ENCODE measurements at regions not wholly inside any gene's neighbourhood (a gene's known extent, or its start where the extent isn't known, plus 50 kb on each side); places are given as distances from the start of the nearest gene placed in this dataset.

DNA sequence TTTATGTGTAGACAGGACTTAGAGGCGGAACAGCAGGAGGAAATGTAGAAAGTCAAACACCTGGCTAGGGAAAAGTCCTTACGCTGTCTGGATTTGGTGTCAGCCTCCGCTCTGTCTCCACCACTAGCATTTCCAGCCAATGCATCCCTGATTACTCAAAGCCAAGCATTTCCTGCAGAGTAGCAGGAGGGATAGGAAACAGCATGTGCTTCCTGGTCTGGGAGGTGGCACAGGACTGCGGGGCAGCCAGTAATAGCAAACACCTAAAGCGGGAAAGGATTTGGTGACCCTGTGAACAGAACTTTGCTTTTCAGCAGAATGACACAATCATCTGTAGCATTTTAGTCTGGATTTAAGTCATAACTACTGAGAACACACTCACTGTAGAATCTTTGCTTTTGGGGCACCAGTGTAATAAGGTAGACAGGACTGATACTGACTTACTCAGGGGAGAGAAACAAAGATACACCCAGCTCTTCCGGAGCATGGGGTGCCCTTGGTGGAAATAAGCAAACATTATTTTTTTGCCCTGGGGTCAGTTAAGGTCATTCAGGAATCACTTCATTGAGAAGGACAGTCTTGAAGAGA, 133.3 kb upstream of the AHI1 start:
- H3K9me3 Mint-ChIP-seq = no peaks in the 10 kb centered on the region; the same call in 1 of the 2 replicates
- no peak overlapping the region for H3K27ac Mint-ChIP-seq
- no peak overlapping the region for H3K4me3 Mint-ChIP-seq
- H3K27me3 Mint-ChIP-seq (ENCODE audit: insufficient read depth) = peaks cover under 1% of the 10 kb centered on the region; the same call in 1 of the 2 replicates
- peaks cover 8% of the 10 kb centered on the region; the same call in 1 of the 2 replicates for H3K36me3 Mint-ChIP-seq (ENCODE audit: low read depth)
- TF ChIP-seq, protein P1, sequence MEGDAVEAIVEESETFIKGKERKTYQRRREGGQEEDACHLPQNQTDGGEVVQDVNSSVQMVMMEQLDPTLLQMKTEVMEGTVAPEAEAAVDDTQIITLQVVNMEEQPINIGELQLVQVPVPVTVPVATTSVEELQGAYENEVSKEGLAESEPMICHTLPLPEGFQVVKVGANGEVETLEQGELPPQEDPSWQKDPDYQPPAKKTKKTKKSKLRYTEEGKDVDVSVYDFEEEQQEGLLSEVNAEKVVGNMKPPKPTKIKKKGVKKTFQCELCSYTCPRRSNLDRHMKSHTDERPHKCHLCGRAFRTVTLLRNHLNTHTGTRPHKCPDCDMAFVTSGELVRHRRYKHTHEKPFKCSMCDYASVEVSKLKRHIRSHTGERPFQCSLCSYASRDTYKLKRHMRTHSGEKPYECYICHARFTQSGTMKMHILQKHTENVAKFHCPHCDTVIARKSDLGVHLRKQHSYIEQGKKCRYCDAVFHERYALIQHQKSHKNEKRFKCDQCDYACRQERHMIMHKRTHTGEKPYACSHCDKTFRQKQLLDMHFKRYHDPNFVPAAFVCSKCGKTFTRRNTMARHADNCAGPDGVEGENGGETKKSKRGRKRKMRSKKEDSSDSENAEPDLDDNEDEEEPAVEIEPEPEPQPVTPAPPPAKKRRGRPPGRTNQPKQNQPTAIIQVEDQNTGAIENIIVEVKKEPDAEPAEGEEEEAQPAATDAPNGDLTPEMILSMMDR (IDR thresholded peaks at IDR 0.05) = no peak
- DNase-seq = no peak
- H3K4me1 Mint-ChIP-seq (ENCODE audit: low read depth) = peaks cover 8% of the 10 kb centered on the region; the same call in 1 of the 2 replicates

DNA sequence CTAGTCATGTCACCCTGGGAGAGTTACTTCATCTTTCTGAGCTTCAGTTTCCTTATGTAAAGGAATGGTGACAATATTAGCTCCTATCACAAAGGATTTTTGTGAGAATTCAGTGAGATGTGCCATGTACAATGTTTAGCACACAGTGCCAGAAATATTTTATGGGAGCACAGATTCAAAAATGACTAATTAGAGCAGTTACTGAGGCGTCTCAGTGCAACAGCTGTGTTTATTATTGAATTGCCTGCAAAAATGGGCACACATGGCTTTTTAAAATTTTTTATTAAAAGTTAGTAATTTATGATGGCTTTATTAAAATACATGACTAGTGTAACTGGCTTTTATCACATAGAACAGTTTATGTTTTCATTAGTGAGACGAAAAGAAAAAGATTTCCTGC, 134.3 kb upstream of the AHI1 start:
- DNase-seq = no peak
- Mint-ChIP-seq H3K4me3 (no peak overlapping the region), H3K27me3 (ENCODE audit: insufficient read depth) (no peaks in the 10 kb centered on the region), H3K9me3 (no peaks in the 10 kb centered on the region), H3K36me3 (ENCODE audit: low read depth) (0 out of 2 replicates have a peak, but pooled peaks cover under 1% of the 10 kb centered on the region), H3K4me1 (ENCODE audit: low read depth) (peaks cover 8% of the 10 kb centered on the region; the same call in 1 of the 2 replicates), H3K27ac (no peak overlapping the region)
- TF ChIP-seq, protein P1 (IDR thresholded peaks at IDR 0.05) = no peak

DNA sequence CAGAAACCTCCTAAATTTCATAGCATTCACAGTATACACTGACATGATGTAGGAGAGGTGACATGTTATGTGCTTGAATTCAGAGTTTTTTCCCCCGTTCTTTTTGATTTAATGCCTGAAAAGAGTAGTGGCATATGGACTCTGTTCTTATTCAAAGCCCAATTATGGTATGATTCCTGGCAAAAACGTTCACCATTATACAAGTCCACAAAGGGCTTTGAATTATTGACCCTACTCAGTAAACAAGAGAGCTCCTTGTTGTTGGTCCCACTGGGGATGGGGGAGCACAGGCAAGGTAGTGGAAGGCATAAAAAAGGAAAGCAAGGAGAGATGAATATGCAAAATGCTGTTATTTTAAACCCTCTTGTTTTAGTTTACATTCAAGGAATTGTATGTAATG, 136.0 kb upstream of the AHI1 start:
- H3K9me3 Mint-ChIP-seq = no peaks in the 10 kb centered on the region
- TF ChIP-seq, protein P1 (IDR thresholded peaks at IDR 0.05) = no peak
- H3K36me3 Mint-ChIP-seq (ENCODE audit: low read depth) = no peaks in the 10 kb centered on the region
- no peak overlapping the region for H3K27ac Mint-ChIP-seq
- H3K27me3 Mint-ChIP-seq (ENCODE audit: insufficient read depth) = no peaks in the 10 kb centered on the region
- H3K4me1 Mint-ChIP-seq (ENCODE audit: low read depth) = peaks cover 14% of the 10 kb centered on the region; the same call in 1 of the 2 replicates
- no peak for DNase-seq
- no peak overlapping the region for H3K4me3 Mint-ChIP-seq

DNA sequence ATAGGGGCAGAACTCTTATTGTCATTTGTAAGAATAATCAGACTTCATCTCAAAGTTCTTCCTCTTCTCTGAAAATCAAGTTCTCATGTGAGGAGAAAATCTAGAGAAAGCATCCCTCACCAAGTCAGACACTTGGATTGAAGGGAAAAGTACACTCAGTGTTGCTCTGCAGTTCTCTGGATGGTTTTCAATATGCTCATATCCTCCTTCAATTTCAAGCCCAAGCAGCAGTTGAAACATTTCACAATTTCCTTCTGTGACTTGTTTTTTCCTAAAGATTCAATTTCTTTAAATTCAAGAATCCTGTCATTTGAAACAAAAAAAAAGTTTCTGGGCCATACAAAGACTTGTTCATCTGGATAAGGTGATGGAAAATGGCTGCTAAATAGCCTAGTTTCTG, 140.2 kb upstream of the AHI1 start:
- peaks cover 3% of the 10 kb centered on the region; the same call in 1 of the 2 replicates for H3K27me3 Mint-ChIP-seq (ENCODE audit: insufficient read depth)
- no peak for DNase-seq
- no peak overlapping the region for H3K4me3 Mint-ChIP-seq
- peaks cover 7% of the 10 kb centered on the region; the same call in 1 of the 2 replicates for H3K4me1 Mint-ChIP-seq (ENCODE audit: low read depth)
- no peaks in the 10 kb centered on the region for H3K9me3 Mint-ChIP-seq
- no peaks in the 10 kb centered on the region for H3K36me3 Mint-ChIP-seq (ENCODE audit: low read depth)
- H3K27ac Mint-ChIP-seq = no peak overlapping the region
- TF ChIP-seq, protein P1 (IDR thresholded peaks at IDR 0.05) = no peak

DNA sequence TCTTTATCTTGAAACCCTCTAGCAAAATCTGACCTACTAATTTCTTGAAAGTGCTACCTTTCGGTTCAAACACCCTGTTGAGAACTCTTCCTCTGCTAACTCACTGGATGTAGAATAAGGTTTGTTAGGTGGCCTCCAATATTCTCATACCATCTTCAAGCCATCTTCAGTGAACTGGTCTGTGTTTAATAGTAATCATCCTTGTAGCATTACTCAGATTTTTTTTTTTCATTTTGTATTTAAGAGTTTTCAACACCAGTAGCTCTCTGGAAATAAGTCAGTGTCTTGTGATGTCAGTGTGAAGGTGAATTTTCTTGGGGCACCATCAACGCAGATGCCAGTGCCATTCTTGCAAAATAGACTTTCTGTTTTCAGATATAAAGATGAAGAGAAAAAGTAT, 140.6 kb upstream of the AHI1 start:
- no peak for DNase-seq
- Mint-ChIP-seq H3K4me1 (ENCODE audit: low read depth) (peaks cover 7% of the 10 kb centered on the region; the same call in 1 of the 2 replicates), H3K36me3 (ENCODE audit: low read depth) (no peaks in the 10 kb centered on the region), H3K27me3 (ENCODE audit: insufficient read depth) (peaks cover 3% of the 10 kb centered on the region; the same call in 1 of the 2 replicates), H3K27ac (no peak overlapping the region), H3K9me3 (no peaks in the 10 kb centered on the region), H3K4me3 (no peak overlapping the region)
- TF ChIP-seq, protein P1 (IDR thresholded peaks at IDR 0.05) = no peak

Measured in HFFc6 (cell line).